DMS 273 (cell line): ENCODE measurements at regions not wholly inside any gene's neighbourhood (a gene's known extent, or its start where the extent isn't known, plus 50 kb on each side); places are given as distances from the start of the nearest gene placed in this dataset.

Experiments used
- DNase-seq: peaks from one replicate; lab custom pipeline; 2025; ENCODE audit not compliant: unreplicated experiment; lab: John Stamatoyannopoulos, UW

GRCh38 chr10:129275886-129276285 lies 191.2 kb upstream of the MGMT start:
- no peak for DNase-seq

DNA sequence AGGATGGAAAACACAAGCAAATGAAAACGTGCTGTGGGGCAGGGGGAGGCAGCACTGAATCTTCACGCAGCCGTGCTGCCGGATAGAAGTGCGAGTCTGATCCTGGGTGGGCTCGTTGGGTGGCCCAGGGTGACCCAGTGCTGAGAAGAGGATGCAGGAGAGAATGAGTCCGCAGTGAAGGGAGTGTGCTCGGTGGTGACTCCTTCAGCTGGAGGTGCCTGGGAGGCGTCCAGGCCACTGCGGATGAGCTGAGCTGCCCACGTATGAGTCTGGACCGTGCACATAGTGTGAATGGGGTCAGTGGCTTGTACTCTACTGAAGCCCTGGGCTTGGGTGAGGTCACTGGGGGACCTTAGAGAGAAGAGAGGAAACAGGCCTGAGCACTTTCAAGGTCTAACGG lies 190.0 kb upstream of the MGMT start:
- no peak for DNase-seq

- DNase-seq, result no peak
Measured at GRCh38 chr10:129277841-129278240, 189.2 kb upstream of the MGMT start.

GRCh38 chr10:129278686-129279085 lies 188.4 kb upstream of the MGMT start:
- no peak for DNase-seq

GRCh38 chr10:129279446-129280154 lies 187.4 kb upstream of the MGMT start:
- DNase-seq, result no peak

DNA sequence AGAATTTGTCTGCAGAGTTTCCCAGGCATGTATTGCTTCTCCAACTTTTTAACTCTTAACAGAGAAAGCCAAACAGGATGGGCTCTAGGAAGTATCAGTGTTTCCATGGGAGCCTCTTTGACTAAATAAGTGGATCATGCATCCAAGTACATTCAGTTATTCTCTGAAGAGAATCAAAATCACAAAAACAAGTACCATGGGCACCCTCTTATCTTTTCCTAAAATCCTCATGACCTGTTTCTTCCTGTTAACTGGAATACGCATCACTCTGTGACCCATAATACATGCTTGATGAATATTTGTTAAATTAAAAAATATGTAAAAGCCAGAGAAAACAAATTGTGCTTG lies 186.9 kb upstream of the MGMT start:
- DNase-seq, result no peak

DNA sequence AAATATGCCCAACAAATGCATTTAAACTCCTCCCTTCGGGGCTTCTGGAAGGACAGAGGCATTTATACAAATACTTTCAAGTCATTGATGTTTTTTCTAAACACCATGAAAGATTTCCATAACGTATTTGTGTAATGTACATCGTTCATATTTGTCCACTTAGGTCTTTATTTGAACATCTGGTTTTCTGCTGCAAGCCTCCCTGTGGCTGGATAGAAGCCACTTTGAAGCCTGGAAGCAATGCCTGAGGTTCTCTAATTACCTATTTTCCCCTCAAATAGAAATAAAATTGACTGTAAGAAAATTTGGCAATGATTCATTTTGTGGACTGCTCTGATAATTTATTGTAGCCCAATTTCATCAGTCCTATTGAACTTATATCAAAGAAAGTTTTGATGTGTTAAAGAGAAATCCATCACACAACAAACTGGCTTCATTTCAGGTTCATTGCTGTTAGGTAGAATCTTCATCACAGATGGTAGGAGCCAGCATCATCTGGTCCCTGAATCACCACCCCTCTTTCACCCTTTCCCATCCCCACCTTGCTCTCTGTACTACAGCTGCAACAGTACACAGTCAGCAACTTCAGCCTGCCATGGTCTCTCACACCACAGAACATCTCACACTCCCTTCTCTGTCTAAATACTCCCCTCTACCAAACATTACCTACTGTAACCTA lies 186.0 kb upstream of the MGMT start:
- DNase-seq, result no peak

DNA sequence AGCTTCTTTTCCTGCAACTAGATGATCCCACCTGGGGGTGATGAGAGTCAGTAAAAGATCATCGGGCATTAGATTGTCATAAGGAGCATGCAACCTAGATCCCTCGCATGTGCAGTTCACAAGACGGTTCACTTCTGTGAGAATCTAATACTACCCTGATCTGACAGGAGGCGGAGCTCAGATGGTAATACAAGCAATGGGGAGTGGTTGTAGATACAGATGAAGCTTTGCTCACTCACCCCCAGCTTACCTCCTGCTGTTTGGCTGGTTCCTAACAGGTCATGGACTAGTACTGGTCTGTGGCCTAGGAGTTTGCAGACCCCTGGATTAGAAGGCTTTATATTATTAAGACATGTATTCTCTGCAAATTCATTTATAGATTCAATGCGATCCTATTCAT lies 181.6 kb upstream of the MGMT start:
- no peak for DNase-seq

DNA sequence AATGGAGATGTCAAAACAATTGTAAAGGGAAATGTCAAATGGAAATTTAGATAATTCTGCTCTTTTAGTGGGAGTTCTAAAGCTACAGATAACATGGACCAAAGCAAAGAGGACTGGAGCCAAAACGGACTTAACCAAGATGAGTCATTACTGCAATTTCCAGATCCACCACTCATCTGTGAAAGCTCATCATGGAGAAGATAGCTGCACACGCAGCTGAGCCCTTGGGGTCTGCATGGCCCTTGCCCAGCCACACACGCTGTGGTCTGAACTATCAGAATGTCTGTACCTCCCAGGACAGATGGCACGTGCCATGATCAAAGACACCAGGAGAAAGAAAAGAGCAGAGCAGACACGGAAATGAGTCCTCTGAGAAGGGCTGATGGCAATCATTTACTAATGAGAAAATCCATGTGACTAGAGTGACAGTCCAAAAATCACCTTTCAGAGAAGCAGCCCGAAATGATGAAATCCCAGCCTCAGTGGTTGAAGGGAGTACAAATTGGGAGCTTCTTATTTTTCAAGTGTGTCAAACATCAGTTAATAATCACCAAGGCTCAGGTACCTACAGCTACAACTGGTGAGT lies 177.9 kb upstream of the MGMT start:
- no peak for DNase-seq

DNA sequence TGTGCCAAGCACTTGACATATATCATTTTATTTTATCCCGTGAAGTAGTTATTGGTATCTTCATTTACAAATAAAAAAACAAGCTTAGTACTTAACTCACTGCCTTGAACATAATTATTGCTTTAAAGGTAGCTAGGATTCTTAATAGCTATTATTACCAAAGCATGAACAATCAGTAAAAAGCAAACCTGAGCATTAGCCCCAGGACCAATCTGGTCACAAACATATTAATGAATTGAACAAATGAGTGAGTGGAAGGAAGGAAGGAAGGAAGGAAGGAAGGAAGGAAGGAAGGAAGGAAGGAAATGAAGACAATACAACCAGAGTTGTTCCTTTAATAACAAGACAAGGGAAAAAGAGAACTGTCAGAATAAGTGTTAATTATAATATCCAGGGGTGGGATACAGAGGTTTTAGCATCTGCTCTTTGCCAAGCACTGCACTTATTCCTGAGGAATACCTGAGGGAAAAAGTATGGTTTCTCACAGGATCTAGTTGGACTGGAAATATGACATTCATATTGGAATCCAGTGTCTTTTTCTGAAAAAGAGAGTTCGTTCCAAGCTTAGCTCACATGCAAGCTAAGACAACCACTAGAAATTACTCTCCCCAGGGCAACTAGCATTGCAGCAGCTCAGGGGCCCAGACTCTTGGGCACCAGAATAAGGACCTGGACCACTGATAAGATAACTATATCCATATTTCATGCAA lies 172.9 kb upstream of the MGMT start:
- no peak for DNase-seq

DNA sequence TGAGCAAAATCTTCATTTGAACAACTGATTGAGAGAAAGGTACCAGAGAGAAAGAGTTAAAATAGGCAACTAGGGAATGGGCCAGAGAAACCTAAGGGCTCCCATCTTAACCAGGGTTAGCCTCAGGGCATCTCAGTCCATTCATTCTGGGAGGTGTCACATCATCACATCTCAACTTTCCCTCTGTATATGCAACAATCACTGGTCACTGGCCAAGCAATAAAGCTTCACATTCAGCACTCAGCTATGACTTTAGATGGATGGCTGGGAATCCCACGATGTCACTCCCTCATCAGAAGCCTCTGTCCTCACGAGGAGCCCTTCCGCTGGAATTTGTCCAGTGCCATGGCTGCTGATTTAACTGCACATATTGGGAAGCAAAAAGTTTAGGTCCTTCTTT lies 172.1 kb upstream of the MGMT start:
- no peak for DNase-seq

GRCh38 chr10:129305046-129305445 lies 162.0 kb upstream of the MGMT start:
- no peak for DNase-seq

GRCh38 chr10:129307141-129307540 lies 159.9 kb upstream of the MGMT start:
- no peak for DNase-seq

DNA sequence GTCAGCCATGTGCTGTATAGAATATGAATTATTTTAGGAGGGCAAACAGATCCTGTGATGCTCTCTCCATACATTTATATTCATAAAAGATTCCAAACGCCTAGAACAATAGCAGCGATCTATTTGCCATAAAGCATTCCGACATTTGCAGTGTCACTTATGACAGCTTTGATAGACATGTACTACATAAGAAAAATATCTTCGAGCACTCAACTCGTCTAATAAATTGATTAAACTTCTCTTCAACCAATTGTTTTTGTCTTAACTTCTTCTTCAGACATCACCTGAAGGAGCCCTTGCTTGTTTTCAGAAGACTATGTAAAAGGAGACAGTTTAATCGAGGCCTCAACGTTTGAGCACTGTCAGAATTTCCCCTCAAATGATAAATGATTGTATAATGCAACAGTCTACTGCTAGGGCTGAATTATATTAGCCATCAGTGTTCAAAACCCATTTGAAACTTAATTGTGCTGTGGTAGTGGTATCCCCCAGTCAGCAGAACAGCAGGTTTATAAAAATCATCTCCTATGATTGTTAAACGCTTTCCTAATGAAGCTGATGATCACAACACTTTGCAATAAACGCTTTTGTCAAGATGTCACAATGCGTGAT lies 158.0 kb upstream of the MGMT start:
- no peak for DNase-seq

GRCh38 chr10:129309565-129309964 lies 157.5 kb upstream of the MGMT start:
- no peak for DNase-seq

- no peak for DNase-seq
Measured at GRCh38 chr10:129310881-129311280, 156.2 kb upstream of the MGMT start.

DNA sequence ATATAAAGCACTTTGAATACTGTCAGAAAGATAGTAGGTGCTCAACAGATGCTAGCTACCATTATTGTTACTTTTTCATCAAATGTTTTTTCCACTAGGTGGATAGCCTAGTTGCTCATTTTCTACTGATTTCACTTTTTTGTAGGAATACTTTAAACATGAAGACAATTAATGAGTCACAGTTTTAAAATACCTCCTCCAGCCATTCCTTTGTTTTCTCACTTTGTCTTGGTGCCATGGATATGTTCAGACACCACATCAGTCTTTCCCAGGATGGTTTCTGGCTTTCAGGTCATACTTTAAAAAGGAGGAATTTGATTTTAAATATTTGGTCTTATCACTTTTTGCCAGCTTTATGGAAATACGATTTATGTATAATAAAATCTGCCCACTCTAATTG lies 147.1 kb upstream of the MGMT start:
- DNase-seq, result no peak

GRCh38 chr10:129320340-129320739 lies 146.7 kb upstream of the MGMT start:
- DNase-seq, result no peak

DNA sequence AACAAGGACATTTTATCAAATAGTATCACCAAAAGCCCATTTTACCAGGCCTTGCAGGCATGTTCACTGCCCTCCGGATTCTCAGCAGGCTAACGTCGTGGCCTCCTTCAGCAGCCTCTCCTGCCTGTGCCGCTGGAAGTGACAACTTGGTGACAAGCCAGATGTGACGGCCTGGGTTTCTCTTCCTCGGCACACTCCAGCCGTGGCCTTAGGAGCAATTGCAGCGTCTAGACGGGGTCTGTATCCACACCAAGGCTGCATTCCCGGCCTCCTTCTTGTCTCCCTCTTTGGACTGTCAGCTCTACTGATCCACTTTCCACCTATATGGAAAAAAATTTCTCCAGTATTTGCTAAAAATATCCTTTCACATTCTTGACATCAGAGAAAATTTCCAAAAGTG lies 145.3 kb upstream of the MGMT start:
- no peak for DNase-seq

GRCh38 chr10:129322933-129323820 lies 143.9 kb upstream of the MGMT start:
- no peak for DNase-seq

- DNase-seq, result no peak
Measured at GRCh38 chr10:129323879-129324278, 143.2 kb upstream of the MGMT start.
